SK-N-SH treated with all-trans-retinoic acid at 6 μM for 48 hours (cell line): ENCODE measurements at regions not wholly inside any gene's neighbourhood (a gene's known extent, or its start where the extent isn't known, plus 50 kb on each side); places are given as distances from the start of the nearest gene placed in this dataset.

ENCODE experiments used
- ATAC-seq: fragments of 200-7000 bp; cut with Tn5 transposase; 3 replicates; pipeline ENCODE4 v1.9.1; 2020; ENCODE audit warnings: mild to moderate bottlenecking, moderate library complexity
- ARNTL ChIP-seq: fragments of 450-650 bp; formaldehyde crosslinking; IDR thresholded peaks from 2 replicates; pipeline ENCODE4 v1.5.0; 2020; ENCODE audit warnings: low read depth, mild to moderate bottlenecking, moderate library complexity, borderline replicate concordance
- CREB5 ChIP-seq: fragments of 250-450 bp; sonication (Bioruptor Pico); IDR thresholded peaks from 2 replicates; pipeline ENCODE4 v1.5.1; 2020; ENCODE audit warnings: low read depth, mild to moderate bottlenecking, moderate library complexity
- CSDC2 ChIP-seq: fragments of 250-450 bp; sonication (Bioruptor Pico); IDR thresholded peaks from 2 replicates; pipeline ENCODE4 v1.5.0; 2020; ENCODE audit warnings: mild to moderate bottlenecking, moderate library complexity
- CSRNP3 ChIP-seq: fragments of 250-450 bp; sonication (Bioruptor Pico); IDR thresholded peaks from 2 replicates; pipeline ENCODE4 v1.5.1; 2021; ENCODE audit warnings: mild to moderate bottlenecking, moderate library complexity
- ESRRG ChIP-seq: fragments of 250-450 bp; sonication (Bioruptor Pico); IDR thresholded peaks from 2 replicates; pipeline ENCODE4 v1.6.1; 2021; ENCODE audit warnings: mild to moderate bottlenecking
- GLIS3 ChIP-seq: fragments of 250-450 bp; sonication (Bioruptor Pico); IDR thresholded peaks from 2 replicates; pipeline ENCODE4 v1.5.0; 2020; ENCODE audit warnings: mild to moderate bottlenecking, moderate library complexity
- ISL1 ChIP-seq: fragments of 250-450 bp; sonication (Bioruptor Pico); IDR thresholded peaks from 2 replicates; pipeline ENCODE4 v2.1.2; 2022; ENCODE audit warnings: mild to moderate bottlenecking, moderate library complexity
- PATZ1 ChIP-seq: fragments of 250-450 bp; sonication (Bioruptor Pico); IDR thresholded peaks from 2 replicates; pipeline ENCODE4 v1.8.0; 2020; ENCODE audit warnings: mild to moderate bottlenecking, moderate library complexity, borderline replicate concordance
- PPARA ChIP-seq: fragments of 250-450 bp; sonication (Bioruptor Pico); IDR thresholded peaks from 2 replicates; pipeline ENCODE4 v1.5.0; 2020; ENCODE audit warnings: mild to moderate bottlenecking, borderline replicate concordance
- RARB ChIP-seq: fragments of 250-450 bp; sonication (Bioruptor Pico); IDR thresholded peaks from 2 replicates; pipeline ENCODE4 v1.8.0; 2021; ENCODE audit warnings: mild to moderate bottlenecking, moderate library complexity
- TCF4 ChIP-seq: fragments of 250-450 bp; sonication (Bioruptor Pico); IDR thresholded peaks from 2 replicates; pipeline ENCODE4 v1.8.0; 2021; ENCODE audit warnings: mild to moderate bottlenecking, moderate library complexity, borderline replicate concordance
- TOX ChIP-seq: fragments of 250-450 bp; sonication (Bioruptor Pico); IDR thresholded peaks from 2 replicates; pipeline ENCODE4 v1.8.0; 2021; ENCODE audit warnings: mild to moderate bottlenecking, moderate library complexity, borderline replicate concordance
- ZC3H10 ChIP-seq: fragments of 250-450 bp; sonication (Bioruptor Pico); IDR thresholded peaks from 2 replicates; pipeline ENCODE4 v1.5.1; 2021; ENCODE audit warnings: mild to moderate bottlenecking, moderate library complexity
- ZFP3 ChIP-seq: fragments of 250-450 bp; sonication (Bioruptor Pico); IDR thresholded peaks from 2 replicates; pipeline ENCODE4 v1.5.0; 2020; ENCODE audit warnings: mild to moderate bottlenecking, moderate library complexity
- ZFP30 ChIP-seq: fragments of 450-650 bp; formaldehyde crosslinking; IDR thresholded peaks from 2 replicates; pipeline ENCODE4 v1.5.0; 2022; ENCODE audit warnings: mild to moderate bottlenecking, moderate library complexity
- ZNF70 ChIP-seq: fragments of 450-650 bp; formaldehyde crosslinking; IDR thresholded peaks from 2 replicates; pipeline ENCODE4 v1.5.0; 2020; ENCODE audit warnings: mild to moderate bottlenecking, moderate library complexity
- ZNF8 ChIP-seq: fragments of 450-650 bp; formaldehyde crosslinking; IDR thresholded peaks from 2 replicates; pipeline ENCODE4 v1.5.0; 2020; ENCODE audit warnings: mild to moderate bottlenecking, moderate library complexity
- TF ChIP-seq, protein P1 (sequence below): fragments of 250-450 bp; sonication (Bioruptor Pico); IDR thresholded peaks from 2 replicates; pipeline ENCODE4 v1.8.0; 2021; ENCODE audit warnings: low read depth, mild to moderate bottlenecking, moderate library complexity, borderline replicate concordance
- TF ChIP-seq, protein P2 (sequence below): fragments of 250-450 bp; sonication (Bioruptor Pico); IDR thresholded peaks from 2 replicates; pipeline ENCODE4 v1.5.0; 2020; ENCODE audit warnings: mild to moderate bottlenecking, moderate library complexity

GRCh38 chr6:90780778-90781177 lies 193.9 kb upstream of the MAP3K7 start (continued):
- TF ChIP-seq CREB5: no peak

DNA sequence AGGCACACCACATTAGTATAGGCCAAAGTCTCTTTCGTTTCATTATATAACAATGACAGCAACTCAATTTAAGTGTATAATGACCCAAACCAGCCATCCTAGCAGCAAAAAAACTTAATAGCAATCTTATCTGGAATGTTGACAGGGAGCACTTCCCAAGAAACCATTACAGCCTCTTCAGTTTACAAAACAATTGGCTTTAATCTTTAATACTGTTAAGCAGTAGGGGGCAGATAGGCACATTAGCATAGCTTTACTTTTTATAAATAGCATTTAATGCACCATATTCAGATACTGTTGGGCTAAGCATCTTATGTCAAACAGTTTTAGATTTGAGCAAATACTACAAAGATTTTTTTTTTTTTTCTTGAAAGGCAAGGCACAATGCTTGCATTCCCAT lies 193.3 kb upstream of the MAP3K7 start:
- ATAC-seq: no peak
- no peak for TF ChIP-seq CSRNP3 (CRISPR knock-in tag)

- ATAC-seq: no peak
Observed at GRCh38 chr6:90778417-90779203, 191.7 kb upstream of the MAP3K7 start.

More at GRCh38 chr6:90778417-90779203, 191.7 kb upstream of the MAP3K7 start:
- no peak for TF ChIP-seq ZNF8 (CRISPR knock-in tag)
- no peak for TF ChIP-seq RARB (CRISPR knock-in tag)
- TF ChIP-seq, protein P1, sequence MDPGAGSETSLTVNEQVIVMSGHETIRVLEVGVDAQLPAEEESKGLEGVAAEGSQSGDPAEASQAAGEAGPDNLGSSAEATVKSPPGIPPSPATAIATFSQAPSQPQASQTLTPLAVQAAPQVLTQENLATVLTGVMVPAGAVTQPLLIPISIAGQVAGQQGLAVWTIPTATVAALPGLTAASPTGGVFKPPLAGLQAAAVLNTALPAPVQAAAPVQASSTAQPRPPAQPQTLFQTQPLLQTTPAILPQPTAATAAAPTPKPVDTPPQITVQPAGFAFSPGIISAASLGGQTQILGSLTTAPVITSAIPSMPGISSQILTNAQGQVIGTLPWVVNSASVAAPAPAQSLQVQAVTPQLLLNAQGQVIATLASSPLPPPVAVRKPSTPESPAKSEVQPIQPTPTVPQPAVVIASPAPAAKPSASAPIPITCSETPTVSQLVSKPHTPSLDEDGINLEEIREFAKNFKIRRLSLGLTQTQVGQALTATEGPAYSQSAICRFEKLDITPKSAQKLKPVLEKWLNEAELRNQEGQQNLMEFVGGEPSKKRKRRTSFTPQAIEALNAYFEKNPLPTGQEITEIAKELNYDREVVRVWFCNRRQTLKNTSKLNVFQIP: no peak
- no peak for TF ChIP-seq PPARA (CRISPR knock-in tag)
- TF ChIP-seq TOX (CRISPR knock-in tag): no peak
- no peak for TF ChIP-seq ARNTL (CRISPR knock-in tag)
- no peak for TF ChIP-seq ISL1 (CRISPR knock-in tag)
- no peak for TF ChIP-seq ESRRG (CRISPR knock-in tag)
- no peak for TF ChIP-seq ZNF70 (CRISPR knock-in tag)
- TF ChIP-seq, protein P2, sequence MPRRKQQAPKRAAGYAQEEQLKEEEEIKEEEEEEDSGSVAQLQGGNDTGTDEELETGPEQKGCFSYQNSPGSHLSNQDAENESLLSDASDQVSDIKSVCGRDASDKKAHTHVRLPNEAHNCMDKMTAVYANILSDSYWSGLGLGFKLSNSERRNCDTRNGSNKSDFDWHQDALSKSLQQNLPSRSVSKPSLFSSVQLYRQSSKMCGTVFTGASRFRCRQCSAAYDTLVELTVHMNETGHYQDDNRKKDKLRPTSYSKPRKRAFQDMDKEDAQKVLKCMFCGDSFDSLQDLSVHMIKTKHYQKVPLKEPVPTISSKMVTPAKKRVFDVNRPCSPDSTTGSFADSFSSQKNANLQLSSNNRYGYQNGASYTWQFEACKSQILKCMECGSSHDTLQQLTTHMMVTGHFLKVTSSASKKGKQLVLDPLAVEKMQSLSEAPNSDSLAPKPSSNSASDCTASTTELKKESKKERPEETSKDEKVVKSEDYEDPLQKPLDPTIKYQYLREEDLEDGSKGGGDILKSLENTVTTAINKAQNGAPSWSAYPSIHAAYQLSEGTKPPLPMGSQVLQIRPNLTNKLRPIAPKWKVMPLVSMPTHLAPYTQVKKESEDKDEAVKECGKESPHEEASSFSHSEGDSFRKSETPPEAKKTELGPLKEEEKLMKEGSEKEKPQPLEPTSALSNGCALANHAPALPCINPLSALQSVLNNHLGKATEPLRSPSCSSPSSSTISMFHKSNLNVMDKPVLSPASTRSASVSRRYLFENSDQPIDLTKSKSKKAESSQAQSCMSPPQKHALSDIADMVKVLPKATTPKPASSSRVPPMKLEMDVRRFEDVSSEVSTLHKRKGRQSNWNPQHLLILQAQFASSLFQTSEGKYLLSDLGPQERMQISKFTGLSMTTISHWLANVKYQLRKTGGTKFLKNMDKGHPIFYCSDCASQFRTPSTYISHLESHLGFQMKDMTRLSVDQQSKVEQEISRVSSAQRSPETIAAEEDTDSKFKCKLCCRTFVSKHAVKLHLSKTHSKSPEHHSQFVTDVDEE (CRISPR knock-in tag): no peak
- TF ChIP-seq TCF4: no peak
- no peak for TF ChIP-seq ZFP3 (CRISPR knock-in tag)
- TF ChIP-seq GLIS3 (CRISPR knock-in tag): no peak
- no peak for TF ChIP-seq ZFP30 (CRISPR knock-in tag)
- TF ChIP-seq CREB5: no peak
- TF ChIP-seq CSDC2: no peak
- no peak for TF ChIP-seq ZC3H10
- no peak for TF ChIP-seq CSRNP3 (CRISPR knock-in tag)
- no peak for TF ChIP-seq PATZ1 (CRISPR knock-in tag)
